Glutamatergic neuron (in vitro differentiated cells): ENCODE measurements at regions not wholly inside any gene's neighbourhood (a gene's known extent, or its start where the extent isn't known, plus 50 kb on each side); places are given as distances from the start of the nearest gene placed in this dataset.
A peak's percentile ranks its signal among the peaks of the same experiment; 100 is the strongest.

Source experiments
- DNase-seq: peaks from one replicate; pipeline ENCODE4 v3.0.0; 2022
- H3K27ac Mint-ChIP-seq: one replicate; pipeline ENCODE4 v1.8.0; 2020; ENCODE audit warnings: mild to moderate bottlenecking, mixed read lengths, inconsistent platforms; ENCODE audit not compliant: unreplicated experiment
- H3K27me3 Mint-ChIP-seq: one replicate; pipeline ENCODE4 v1.8.0; 2020; ENCODE audit warnings: mild to moderate bottlenecking, moderate library complexity, mixed read lengths, inconsistent platforms; ENCODE audit not compliant: unreplicated experiment
- H3K36me3 Mint-ChIP-seq: one replicate; pipeline ENCODE4 v1.8.0; 2020; ENCODE audit warnings: mild to moderate bottlenecking, mixed read lengths, inconsistent platforms; ENCODE audit not compliant: unreplicated experiment
- H3K4me1 Mint-ChIP-seq: one replicate; pipeline ENCODE4 v1.8.0; 2020; ENCODE audit warnings: mild to moderate bottlenecking, low read depth, mixed read lengths, inconsistent platforms; ENCODE audit not compliant: unreplicated experiment
- H3K4me3 Mint-ChIP-seq: one replicate; pipeline ENCODE4 v1.8.0; 2020; ENCODE audit warnings: mild to moderate bottlenecking, mixed read lengths, inconsistent platforms; ENCODE audit not compliant: unreplicated experiment
- H3K9me3 Mint-ChIP-seq: one replicate; pipeline ENCODE4 v1.8.0; 2020; ENCODE audit warnings: mild to moderate bottlenecking, moderate library complexity, mixed read lengths, inconsistent platforms; ENCODE audit not compliant: unreplicated experiment
- CTCF ChIP-seq: fragments of 200-600 bp; sonication (generic); IDR thresholded peaks from one replicate; pipeline ENCODE4 v1.5.0; 2021; ENCODE audit not compliant: partially characterized antibody, unreplicated experiment

GRCh38 chr9:108569624-108570023 is 286.2 kb downstream of the ACTL7B start:
- no peaks in the 10 kb centered on the region for H3K9me3 Mint-ChIP-seq
- peak; percentile 18 for DNase-seq
- no peaks in the 10 kb centered on the region for H3K4me1 Mint-ChIP-seq
- TF ChIP-seq CTCF = no peak
- no peaks in the 10 kb centered on the region for H3K36me3 Mint-ChIP-seq
- no peak overlapping the region for H3K4me3 Mint-ChIP-seq
- no peaks in the 10 kb centered on the region for H3K27me3 Mint-ChIP-seq
- H3K27ac Mint-ChIP-seq = no peak overlapping the region

GRCh38 chr9:108568093-108568492 is 287.7 kb downstream of the ACTL7B start:
- no peaks in the 10 kb centered on the region for H3K9me3 Mint-ChIP-seq
- no peak for TF ChIP-seq CTCF
- H3K27me3 Mint-ChIP-seq = no peaks in the 10 kb centered on the region
- no peaks in the 10 kb centered on the region for H3K4me1 Mint-ChIP-seq
- DNase-seq = no peak
- H3K36me3 Mint-ChIP-seq = no peaks in the 10 kb centered on the region
- H3K4me3 Mint-ChIP-seq = no peak overlapping the region
- no peak overlapping the region for H3K27ac Mint-ChIP-seq

- no peak for TF ChIP-seq CTCF
- Mint-ChIP-seq H3K4me3 (no peak overlapping the region), H3K9me3 (no peaks in the 10 kb centered on the region), H3K36me3 (no peaks in the 10 kb centered on the region), H3K27ac (no peak overlapping the region), H3K4me1 (no peaks in the 10 kb centered on the region), H3K27me3 (no peaks in the 10 kb centered on the region)
- no peak for DNase-seq
These were observed 288.2 kb downstream of the ACTL7B start for GRCh38 chr9:108567571-108567970.

GRCh38 chr9:108565651-108566378 is 290.0 kb downstream of the ACTL7B start:
- peak; percentile 42 for DNase-seq
- no peak overlapping the region for H3K27ac Mint-ChIP-seq
- H3K36me3 Mint-ChIP-seq = no peaks in the 10 kb centered on the region
- no peaks in the 10 kb centered on the region for H3K4me1 Mint-ChIP-seq
- no peak overlapping the region for H3K4me3 Mint-ChIP-seq
- no peaks in the 10 kb centered on the region for H3K9me3 Mint-ChIP-seq
- peak; percentile 77 for TF ChIP-seq CTCF
- no peaks in the 10 kb centered on the region for H3K27me3 Mint-ChIP-seq

GRCh38 chr9:108562176-108562575 is 293.6 kb downstream of the ACTL7B start:
- H3K27ac Mint-ChIP-seq = no peak overlapping the region
- DNase-seq = no peak
- no peaks in the 10 kb centered on the region for H3K9me3 Mint-ChIP-seq
- H3K36me3 Mint-ChIP-seq = no peaks in the 10 kb centered on the region
- no peak for TF ChIP-seq CTCF
- no peaks in the 10 kb centered on the region for H3K27me3 Mint-ChIP-seq
- no peak overlapping the region for H3K4me3 Mint-ChIP-seq
- H3K4me1 Mint-ChIP-seq = no peaks in the 10 kb centered on the region
